Tibial nerve (tissue), 3 donors: ENCODE measurements at regions not wholly inside any gene's neighbourhood (a gene's known extent, or its start where the extent isn't known, plus 50 kb on each side); places are given as distances from the start of the nearest gene placed in this dataset.

ENCODE experiments used
- POLR2A ChIP-seq, 2 donors: fragments of 450-650 bp; IDR thresholded peaks; one replicate each; pipeline ENCODE4 v1.6.1; 2017; ENCODE audit warnings: antibody characterized with exemption in 2 of 2, mild to moderate bottlenecking in 2 of 2, moderate library complexity in 2 of 2
- TF ChIP-seq, protein P1 (sequence below), 5 experiments: fragments of 200-600 bp in 3 of 5; fragments of 450-650 bp in 2 of 5; sonication (generic) in 3 of 5; IDR thresholded peaks; one replicate each; pipeline ENCODE4 v1.5.1; 2016 to 2019; ENCODE audit warnings: antibody characterized with exemption in 5 of 5, mild to moderate bottlenecking in 3 of 5, moderate library complexity in 2 of 5

- TF ChIP-seq, protein P1, sequence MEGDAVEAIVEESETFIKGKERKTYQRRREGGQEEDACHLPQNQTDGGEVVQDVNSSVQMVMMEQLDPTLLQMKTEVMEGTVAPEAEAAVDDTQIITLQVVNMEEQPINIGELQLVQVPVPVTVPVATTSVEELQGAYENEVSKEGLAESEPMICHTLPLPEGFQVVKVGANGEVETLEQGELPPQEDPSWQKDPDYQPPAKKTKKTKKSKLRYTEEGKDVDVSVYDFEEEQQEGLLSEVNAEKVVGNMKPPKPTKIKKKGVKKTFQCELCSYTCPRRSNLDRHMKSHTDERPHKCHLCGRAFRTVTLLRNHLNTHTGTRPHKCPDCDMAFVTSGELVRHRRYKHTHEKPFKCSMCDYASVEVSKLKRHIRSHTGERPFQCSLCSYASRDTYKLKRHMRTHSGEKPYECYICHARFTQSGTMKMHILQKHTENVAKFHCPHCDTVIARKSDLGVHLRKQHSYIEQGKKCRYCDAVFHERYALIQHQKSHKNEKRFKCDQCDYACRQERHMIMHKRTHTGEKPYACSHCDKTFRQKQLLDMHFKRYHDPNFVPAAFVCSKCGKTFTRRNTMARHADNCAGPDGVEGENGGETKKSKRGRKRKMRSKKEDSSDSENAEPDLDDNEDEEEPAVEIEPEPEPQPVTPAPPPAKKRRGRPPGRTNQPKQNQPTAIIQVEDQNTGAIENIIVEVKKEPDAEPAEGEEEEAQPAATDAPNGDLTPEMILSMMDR (IDR thresholded peaks at IDR 0.05) = no peak
- TF ChIP-seq POLR2A (IDR thresholded peaks at IDR 0.05) = no peak
Measured at GRCh38 chrX:35700121-35700520, 98.0 kb upstream of the MAGEB16 start.
